CD4-positive, alpha-beta T cell treated with Interleukin-1 beta for 1 hour (primary cell): ENCODE measurements at regions not wholly inside any gene's neighbourhood (a gene's known extent, or its start where the extent isn't known, plus 50 kb on each side); places are given as distances from the start of the nearest gene placed in this dataset.

ENCODE experiments used
- DNase-seq, 2 donors: peaks; one replicate each; pipeline ENCODE4 v3.0.0-alpha.2; 2020 to 2022

DNA sequence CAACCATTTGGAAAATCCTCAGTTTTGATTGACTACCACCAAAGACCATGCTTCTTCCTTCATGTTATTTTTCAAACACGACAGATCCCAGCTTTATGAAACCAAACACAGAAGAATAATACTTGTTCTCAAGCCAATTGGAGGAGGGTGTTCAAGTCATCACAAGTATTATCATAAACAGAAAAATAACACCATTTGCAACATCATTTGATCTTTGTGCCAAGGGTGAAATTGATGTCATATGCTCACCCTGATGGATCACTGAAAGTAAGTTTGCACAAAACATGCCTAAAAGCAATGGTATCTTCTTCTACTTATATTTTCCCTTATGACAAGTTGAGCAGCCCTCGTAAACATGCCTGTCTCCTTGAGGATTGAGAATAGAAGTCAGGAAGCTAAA, 448.0 kb upstream of the ZEB2 start:
- no peak for DNase-seq

DNA sequence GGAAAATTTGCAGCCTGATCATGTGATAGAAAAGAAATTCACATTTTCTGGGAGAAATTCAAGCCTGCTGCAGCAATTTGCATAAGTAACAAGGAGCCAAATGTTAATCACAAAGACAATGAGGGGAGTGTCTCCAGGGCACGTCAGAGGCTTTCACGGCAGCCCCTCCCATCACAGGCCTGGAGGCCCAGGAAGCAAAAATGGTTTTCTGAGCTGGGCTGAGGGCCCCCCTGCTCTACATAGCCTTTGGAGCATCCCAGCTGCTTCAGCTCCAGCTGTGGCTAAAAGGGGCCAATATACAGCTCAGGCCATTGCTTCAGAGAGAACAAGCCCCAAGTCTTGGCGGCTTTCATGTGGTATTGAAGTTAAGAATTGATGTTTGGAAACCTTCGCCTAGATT, 445.3 kb upstream of the ZEB2 start:
- DNase-seq: no peak

DNA sequence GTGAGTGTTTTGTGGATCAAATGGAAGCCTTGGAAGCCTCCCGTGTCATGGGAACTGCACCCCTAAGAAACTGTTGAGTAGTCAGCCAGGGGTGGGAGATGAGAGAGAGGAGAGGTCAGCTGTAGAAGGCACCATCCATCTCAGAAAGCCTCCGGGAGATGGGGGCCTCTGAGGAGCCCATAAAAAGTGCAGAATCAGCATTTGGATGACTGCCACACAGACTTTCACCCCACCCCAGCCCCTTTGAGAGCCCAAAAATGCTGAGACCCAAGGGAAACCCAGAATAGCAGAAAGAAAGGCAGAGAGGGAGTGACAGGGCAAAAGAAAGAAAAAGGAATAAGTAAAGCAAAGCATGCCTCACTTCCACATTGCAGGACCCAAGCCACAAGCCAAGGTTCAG, 443.1 kb upstream of the ZEB2 start:
- no peak for DNase-seq

DNA sequence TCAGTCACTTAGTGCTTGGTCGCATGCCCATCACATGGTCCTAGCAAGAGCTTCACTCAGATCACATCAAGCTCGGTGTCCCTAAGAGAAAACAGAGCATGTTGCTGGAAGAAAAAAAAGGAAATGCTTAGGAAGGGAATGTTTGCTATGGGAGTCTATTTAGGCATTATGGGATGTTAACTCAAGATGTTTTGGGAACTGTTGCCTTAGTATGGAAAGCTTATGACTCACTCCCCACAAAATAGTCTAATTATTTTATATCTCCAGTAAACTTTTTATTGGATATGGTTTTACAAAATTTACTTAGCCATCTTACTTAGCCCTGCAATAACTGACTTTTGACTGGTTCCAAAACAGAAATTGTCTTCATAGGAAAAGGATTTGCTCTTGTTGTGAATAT, 439.5 kb upstream of the ZEB2 start:
- no peak for DNase-seq

DNA sequence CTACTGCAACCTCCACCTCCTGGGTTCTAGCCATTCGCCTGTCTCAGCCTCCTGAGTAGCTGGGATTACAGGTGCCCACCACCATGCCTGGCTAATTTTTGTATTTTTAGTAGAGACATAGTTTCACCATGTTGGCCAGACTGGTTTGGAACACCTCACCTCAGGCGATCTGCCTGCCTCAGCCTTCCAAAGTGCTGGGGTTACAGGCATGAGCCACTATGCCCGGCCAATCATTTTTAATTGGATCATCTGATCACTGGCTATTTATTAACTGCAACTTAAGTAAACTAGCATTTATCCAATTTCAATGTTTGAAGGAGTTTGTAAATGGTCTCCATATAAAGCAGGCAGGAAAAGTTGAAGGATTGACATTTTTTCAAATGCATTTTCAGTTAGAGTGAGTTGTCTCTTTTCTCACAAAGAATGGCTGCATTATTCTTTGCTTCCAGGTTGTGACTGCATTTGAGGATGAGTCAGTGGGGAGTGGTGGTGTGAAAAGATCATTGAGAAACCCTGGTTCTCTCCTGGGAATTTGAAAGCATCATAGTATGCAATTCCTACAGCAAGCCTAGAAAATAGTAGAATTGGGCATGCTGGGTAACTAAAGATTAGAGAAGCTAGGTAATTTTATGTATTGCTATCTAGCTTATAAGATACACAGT, 431.1 kb upstream of the ZEB2 start:
- no peak for DNase-seq

DNA sequence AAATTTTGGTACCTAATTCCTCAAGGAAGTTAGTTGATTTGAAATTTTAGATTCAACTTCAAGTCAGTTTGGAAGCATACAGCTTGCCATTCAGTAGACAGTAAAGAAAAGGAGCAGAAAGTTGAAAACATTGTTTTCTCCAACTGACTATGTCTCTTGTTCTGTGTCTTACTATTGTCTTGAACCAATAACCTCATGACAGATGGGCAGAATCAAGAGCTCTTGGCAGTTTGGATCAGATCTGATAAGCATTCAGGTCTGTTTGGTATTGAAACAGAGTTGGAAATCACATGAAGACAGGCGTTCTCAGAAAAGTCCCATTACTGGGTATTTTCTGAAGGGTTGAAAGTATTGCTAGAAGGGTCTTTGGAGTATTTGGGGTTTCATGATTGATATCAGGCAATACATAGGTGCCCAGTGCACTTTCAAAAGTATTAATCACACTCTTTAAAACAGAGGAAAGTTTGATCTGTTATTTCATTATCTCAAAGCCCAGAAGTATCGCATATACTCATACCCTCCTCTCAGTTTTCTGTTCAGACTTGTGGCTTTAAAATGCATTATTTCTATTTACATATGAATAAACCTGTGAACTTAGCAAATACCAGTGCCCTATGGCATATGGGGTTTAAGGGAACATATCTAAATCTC, 428.4 kb upstream of the ZEB2 start:
- DNase-seq: no peak

DNA sequence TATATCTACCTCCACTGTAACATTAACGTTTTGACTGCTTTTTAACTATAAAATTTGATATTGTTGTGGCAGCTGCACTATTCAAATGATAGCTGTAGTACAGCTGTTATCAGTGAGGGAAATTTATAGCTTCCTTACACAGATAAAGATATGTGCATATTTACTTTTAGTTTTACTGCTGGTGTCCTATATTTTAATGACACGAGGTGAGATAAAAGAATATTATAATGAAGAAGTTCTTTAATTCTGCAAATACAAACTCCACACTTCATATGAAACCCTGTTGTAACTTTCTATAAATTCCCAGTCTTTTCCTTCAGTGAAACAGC, 427.8 kb upstream of the ZEB2 start:
- no peak for DNase-seq

DNA sequence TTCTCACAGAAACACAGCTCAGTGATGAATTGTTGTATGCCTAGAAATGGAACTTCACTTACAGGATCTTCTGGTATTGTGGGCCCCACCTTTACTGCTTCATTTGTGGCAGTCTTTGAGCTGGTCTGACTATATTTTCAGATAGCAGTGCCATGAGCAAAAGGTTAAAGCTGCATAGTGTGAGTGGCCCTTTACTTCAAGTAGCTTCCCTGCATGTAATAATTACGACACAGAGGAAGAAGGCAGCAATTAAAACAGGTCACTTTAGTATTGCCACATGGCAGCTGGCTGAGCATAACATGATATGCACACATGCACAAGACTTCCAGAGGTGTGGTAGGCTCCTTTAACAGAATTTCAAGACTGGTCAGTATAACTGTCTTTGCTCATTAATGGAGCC, 426.3 kb upstream of the ZEB2 start:
- no peak for DNase-seq

DNA sequence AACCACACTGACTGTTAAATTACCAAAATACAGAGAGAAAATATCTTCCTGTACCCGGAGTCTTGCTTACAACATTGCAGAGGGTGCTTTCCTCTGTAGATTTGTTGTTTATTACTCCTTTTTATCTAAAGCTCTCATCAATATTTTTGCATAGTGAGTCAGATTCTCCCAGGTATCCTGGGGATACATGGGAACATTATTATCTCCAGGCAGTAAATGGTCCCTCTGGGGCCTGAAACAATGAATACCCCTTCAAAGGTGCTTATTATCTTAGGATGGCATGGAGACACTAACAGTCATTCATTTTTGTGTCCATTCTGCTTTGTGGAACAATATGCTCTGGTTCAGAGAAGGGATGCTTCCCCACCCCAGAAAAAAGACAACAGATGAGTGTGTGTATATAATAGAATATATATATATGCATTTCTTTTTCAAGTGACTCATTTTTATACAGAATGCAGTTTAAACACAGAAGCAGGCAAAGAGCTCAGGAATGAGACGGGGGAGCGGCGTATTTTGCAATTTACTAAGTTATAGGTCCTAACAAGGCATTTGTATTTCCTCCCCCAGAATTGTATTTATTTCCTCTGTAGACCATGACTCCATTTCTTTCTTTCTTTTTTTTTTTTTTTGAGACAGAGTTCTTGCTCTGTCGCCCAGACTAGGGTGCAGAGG, 424.8 kb upstream of the ZEB2 start:
- DNase-seq: no peak

DNA sequence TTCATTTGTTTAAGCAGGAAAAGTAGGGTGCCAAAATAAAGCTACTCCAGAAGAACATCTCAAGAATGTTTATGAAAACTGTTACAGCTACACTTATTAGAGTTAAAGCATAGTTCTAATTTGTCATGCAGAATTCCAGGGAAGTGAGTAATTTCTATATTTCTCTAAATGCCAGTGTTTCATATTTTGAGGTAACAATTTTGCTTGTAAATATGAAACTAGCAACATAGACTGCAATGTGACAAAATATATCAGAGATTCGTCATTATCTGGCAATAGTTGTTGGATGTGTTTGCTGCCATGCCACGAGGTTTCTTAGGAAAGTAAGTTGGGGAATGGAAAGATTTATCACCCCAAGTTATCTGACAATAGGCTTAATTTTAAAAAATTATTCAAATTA, 424.1 kb upstream of the ZEB2 start:
- no peak for DNase-seq

DNA sequence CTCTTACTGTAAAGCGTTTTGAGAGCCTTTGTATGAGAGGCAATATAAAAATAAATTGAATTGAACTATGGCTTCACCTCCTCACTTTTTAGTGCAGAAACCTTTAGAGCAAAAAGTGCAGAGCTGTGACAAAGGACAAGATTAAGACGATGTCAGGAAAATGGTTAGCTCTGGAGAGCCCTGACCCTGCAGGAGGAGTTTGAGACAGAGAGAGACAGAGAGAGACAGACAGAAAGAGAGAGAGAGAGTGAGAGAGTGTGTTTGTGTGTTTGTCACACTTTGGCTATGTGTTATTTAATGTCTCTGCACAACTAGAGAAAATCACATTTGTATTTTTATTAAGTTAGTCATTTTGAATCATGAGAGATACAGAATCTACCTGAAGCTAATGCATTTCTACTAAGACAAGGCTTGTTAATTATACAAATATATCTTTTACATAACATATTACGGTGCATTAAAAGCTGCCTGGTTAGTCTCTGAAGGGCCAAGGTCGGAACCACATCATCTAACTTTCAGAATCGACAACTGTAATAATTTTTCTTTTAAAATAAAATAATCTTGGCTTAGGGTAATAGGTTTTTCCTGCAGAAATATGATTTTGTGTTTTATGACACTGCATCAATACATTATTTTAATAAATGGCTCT, 423.5 kb upstream of the ZEB2 start:
- no peak for DNase-seq

DNA sequence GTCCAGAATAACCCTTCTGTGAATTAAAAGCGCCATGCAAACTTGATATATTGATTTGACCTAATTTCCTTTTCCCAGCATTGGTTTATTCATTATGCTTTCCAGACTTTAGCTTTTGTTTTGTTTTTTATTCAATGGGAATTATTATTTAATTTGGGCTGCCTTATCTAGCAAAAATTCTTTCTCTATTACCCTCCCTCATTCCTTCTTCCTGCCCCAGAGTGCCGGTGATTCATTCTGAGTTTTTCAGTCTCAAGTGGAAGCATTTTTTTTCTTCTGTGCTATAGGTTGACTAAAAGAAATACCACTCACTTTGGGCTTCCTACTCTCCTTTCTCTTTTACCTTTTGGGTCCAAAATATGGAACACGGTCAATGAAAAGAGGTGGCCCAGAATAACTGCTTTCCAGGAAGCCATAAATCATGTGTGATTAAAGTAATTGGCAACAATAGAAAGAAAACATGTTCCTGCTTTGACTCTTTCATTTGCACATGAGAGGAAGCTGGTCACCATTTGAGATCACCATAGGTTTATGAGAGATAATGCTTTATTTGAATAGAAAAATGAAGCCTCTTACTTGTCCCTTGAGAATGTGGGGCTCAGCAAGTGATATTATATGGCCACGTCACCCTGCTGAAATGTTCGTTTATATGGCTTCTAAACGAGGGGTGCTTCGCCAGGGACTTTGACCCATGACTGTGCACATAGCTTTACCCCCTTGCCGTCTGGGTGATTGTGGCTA, 422.8 kb upstream of the ZEB2 start:
- no peak for DNase-seq

DNA sequence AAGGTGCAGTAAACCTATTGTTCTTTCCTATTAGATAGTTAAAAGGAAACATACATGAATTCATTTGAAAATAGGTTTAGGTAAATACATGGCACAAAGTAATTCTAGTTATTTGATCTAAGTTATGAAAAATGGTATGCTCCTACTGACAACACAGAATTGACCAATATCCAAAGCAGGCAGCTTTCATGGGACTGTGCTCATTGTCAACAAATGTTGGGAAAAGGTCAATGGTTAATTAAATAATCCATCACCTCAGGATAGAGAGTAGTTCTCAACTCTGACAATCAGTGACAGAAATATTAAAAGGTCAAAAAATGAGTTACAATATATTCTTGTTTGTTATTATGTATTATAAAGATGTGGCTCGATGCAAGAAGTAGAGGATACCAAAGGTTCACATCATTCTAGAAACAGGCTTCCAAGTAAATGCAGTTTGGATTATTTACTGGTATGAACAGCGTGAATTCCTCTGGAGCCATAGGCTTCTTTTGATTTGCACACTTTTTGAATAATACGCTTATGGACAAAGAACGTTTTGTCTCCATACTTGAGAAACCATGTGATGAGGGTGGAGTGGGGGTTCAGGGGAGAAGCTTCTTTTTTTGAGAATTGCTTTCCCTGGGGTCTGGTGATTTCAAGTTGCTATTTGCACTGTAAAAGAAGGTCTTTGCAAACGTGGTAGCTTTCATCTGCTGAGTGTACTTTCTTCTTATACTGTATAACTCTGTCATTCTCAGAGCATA, 422.0 kb upstream of the ZEB2 start:
- DNase-seq: no peak

DNA sequence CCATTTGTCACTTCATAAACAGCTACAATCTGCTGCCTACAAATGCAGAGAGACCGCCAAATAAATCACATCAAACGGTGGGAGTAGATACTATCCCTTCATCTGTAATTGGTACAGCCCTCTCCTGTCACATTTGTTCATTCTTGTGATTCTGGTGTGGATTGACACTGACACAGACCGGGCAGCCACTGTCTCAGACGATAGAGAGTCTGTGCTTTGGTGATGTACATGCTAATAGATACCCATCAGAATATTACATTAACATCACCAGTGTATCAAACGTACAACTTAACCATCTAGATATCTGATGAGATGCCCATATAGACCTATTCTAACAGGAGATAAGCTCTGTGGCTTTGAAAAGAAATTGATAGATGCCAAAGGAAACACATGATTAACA, 419.7 kb upstream of the ZEB2 start:
- no peak for DNase-seq

DNA sequence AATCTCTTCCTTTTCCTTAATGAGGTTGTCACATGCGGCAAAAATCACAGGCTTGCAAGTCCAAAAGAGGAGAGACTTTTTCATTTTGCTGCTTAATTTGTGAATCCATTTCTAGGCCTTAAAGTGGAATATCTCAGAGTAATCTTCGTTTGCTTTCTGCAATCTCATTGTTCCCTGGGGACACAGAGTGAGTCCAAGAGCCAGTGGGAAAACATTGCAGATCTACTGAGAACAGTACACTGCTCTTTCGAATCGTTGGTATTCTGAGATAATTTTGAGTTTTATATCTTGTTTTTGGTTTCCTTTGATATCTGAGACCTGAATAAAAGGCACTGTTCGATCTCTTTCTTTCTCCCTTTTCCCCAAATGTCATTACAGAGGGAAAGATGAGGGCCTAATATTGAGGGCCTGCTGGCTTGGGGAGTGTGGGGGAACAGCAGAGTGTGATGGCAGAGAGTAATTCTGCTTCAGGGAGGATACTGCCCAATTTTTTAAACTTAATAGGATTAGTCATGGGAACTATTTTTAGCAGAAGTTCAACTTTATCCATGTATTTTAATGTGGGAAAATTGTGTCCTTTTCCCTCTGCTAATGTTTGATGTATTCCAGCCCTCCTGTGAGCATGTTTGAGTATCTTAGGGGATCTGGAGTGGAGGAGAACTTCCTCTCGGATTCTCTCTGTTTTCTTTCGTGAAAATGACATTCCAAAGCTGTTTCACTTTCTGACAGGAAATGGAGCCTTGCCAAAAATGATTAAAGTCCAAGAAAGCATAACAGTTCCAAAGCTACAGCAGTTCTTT, 418.2 kb upstream of the ZEB2 start:
- DNase-seq: no peak

DNA sequence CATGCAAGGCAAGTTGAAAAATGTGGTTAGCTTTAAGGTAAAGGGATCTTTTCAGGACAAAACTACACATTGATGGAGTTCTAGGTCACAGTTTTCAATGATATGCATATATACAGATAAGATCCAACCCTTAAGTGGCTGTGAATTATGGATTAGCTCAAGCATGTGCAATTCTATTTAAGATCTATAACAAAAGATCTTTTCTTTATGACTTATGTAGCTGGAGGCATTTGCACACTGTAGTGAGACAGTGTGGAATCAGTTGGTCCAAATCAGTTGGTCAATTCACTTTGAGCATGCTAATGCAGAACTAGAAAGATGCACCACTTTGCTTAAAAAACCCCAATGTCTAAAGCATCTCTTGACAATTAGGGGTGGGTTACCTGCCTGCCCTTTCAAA, 417.1 kb upstream of the ZEB2 start:
- no peak for DNase-seq

DNA sequence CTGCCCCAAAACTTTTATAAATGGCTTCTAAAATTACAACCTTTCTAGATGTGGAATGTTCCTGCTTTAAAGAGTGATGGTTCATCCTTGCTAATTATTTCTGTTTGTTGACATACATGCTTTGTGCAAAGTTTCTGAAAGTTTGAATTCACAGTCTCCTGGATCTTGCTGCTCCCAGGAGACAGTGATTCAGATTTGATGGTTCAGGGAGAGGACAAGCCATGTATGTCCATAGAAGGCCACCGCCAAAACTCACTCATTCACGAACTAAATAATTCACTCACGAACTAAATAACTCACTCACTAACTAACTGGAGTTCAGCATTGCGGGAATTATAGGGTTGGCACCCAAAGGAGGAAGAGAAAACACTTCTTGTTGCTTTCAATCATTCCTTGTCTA, 416.5 kb upstream of the ZEB2 start:
- no peak for DNase-seq

DNA sequence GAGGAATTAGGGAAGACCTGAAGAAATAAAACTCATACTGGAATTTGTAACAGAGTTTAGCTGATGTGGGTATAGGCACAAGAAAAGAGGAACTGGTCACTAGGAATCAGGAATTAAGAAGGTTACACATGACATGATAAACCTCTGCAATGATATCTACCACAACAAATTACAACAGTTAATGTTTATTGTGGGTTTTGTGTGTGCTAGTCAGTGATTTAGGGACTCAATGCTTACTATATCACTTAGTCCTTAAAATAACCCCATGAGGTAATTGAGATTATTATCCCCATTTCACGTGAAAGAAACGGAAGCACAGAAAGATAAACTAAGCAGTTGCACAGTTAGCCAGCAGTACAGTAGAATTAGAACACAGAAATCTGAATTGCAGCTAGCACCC, 415.8 kb upstream of the ZEB2 start:
- DNase-seq: no peak

DNA sequence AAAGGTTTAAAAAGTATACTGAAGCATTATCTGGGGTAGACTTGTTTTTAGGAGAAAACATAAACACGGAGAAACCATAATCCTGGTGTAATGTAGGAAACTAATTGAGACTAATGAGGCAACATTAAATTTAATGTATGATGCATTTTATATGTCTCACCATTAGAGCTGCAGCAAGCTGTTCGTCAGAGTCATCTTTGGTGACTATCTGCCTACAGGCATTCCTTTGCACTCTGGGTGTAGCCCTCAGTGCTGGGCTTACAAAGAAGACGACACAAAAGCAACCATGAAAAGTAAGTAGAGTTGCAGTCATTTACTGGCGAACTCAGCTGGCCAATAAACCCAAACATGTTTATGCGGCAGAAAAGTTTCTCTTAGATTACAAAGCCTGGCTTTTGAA, 415.3 kb upstream of the ZEB2 start:
- no peak for DNase-seq

DNA sequence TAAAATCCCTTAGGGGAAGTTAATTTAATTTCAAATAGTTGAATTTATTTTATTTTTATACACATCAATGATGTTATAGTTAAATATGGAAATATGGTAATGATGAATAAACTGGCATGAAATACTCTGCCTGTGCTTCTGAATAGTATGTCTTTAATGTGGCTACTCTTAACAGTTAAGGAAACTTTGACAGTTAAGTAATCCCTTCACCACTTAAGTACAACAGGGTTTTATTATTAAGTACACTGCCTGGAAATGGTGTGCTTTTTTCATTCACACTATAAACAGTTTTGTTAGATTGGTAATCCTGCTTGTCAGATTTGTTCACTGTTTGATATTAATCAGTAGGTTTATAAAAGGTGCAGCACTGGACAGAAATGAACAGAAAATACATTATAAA, 412.0 kb upstream of the ZEB2 start:
- DNase-seq: no peak

DNA sequence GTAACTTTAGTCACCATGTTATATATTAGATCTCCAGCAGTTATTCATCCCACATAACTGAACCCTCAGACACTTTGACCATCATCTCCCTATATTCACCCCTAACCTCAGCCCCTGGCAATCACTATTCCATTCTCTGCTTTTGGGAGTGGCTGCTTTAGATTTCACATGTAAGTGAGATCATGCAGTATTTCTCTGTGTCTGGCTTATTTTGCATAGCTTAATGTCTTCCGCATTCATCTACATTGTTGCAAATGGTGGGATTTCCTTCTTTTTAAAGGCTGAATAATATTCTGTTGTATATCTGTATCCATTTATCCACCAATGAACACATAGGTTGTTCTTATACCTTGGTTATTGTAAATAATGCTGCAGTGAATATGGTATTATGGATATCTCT, 411.6 kb upstream of the ZEB2 start:
- no peak for DNase-seq

DNA sequence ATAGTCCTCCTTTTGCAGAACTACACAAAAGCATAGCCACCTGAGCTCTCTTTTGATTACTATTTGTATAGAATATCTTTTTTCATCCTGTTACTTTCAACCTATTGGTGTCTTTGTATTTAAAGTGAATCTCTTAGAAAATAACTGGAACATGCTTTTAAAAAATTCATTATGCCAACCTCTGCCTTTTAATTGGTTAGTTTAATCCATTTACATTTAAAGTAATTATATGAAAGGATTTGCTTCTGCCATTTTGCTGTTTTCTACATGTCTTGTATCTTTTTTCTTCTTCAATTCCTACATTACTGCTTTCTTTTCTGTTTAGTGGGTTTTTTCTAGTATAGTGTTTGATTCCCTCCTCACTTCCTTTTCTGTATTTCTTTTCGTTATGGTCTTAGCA, 407.5 kb upstream of the ZEB2 start:
- no peak for DNase-seq
